Esophagus muscularis mucosa (tissue), 3 donors: ENCODE measurements at regions not wholly inside any gene's neighbourhood (a gene's known extent, or its start where the extent isn't known, plus 50 kb on each side); places are given as distances from the start of the nearest gene placed in this dataset.

Experiments
- POLR2A ChIP-seq: fragments of 450-650 bp; IDR thresholded peaks from one replicate; pipeline ENCODE4 v1.6.1; 2017; ENCODE audit warnings: antibody characterized with exemption, moderate library complexity, mild to moderate bottlenecking, low read depth
- TF ChIP-seq, protein P1 (sequence below), 3 experiments: fragments of 200-600 bp in 2 of 3; fragments of 450-650 bp in 1 of 3; sonication (generic) in 2 of 3; IDR thresholded peaks; one replicate each; pipeline ENCODE4 v1.5.1; 2017 to 2019; ENCODE audit warnings: antibody characterized with exemption in 3 of 3, mild to moderate bottlenecking in 2 of 3, moderate library complexity in 1 of 3

DNA sequence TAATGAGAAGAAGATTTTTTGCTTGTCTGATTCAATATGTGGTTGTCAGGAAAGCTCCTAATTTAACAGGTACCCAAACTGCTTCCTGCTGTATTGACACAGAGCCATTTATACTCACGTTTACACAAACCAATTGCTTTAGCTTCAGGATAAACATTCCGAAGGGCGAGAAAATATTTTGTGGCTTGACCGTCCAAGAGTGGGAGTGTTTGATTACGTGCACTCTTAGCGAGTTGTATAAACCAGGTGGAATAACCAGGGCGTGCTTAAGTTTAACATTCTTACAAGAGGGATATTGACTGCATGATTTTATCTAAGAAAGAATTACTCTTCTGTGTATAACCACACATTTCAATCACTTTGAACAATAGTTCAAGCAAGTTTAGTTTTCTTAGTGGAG, 278.7 kb upstream of the TYRP1 start:
- TF ChIP-seq, protein P1, sequence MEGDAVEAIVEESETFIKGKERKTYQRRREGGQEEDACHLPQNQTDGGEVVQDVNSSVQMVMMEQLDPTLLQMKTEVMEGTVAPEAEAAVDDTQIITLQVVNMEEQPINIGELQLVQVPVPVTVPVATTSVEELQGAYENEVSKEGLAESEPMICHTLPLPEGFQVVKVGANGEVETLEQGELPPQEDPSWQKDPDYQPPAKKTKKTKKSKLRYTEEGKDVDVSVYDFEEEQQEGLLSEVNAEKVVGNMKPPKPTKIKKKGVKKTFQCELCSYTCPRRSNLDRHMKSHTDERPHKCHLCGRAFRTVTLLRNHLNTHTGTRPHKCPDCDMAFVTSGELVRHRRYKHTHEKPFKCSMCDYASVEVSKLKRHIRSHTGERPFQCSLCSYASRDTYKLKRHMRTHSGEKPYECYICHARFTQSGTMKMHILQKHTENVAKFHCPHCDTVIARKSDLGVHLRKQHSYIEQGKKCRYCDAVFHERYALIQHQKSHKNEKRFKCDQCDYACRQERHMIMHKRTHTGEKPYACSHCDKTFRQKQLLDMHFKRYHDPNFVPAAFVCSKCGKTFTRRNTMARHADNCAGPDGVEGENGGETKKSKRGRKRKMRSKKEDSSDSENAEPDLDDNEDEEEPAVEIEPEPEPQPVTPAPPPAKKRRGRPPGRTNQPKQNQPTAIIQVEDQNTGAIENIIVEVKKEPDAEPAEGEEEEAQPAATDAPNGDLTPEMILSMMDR (IDR thresholded peaks at IDR 0.05), result no peak
- no peak for TF ChIP-seq POLR2A
